Muscle of arm (tissue), 1 donor: ENCODE measurements at regions not wholly inside any gene's neighbourhood (a gene's known extent, or its start where the extent isn't known, plus 50 kb on each side); places are given as distances from the start of the nearest gene placed in this dataset.
A peak's percentile ranks its signal among the peaks of the same experiment; 100 is the strongest.
"Not testable (repeated sequence)": the region's sequence is repeated elsewhere in the genome, so short reads cannot be mapped to it uniquely, and the experiment has no call there.

Source experiments
- DNase-seq: peaks from one replicate; pipeline ENCODE4 v3.0.0-alpha.2; 2013

GRCh38 chr2:224261326-224261725 lies 140.6 kb downstream of the FAM124B start:
- no peak for DNase-seq

- peak; percentile 83 for DNase-seq
Measured at GRCh38 chr2:224260372-224261020, 141.4 kb downstream of the FAM124B start.

GRCh38 chr2:224259831-224260230 lies 142.1 kb downstream of the FAM124B start:
- DNase-seq = no peak

- no peak for DNase-seq
Measured at GRCh38 chr2:224258059-224258458, 143.8 kb downstream of the FAM124B start.

- no peak for DNase-seq
Measured at GRCh38 chr2:224257156-224257555, 144.8 kb downstream of the FAM124B start.

- no peak for DNase-seq
Measured at GRCh38 chr2:224253464-224253863, 148.4 kb downstream of the FAM124B start.

GRCh38 chr2:224252631-224253030 lies 149.3 kb downstream of the FAM124B start:
- no peak for DNase-seq

GRCh38 chr2:224248944-224249371 lies 152.9 kb downstream of the FAM124B start:
- DNase-seq = no peak

GRCh38 chr2:224242561-224242960 lies 159.3 kb downstream of the FAM124B start:
- DNase-seq = no peak

GRCh38 chr2:224241812-224242211 lies 160.1 kb downstream of the FAM124B start:
- no peak for DNase-seq

GRCh38 chr2:224241001-224241400 lies 160.9 kb downstream of the FAM124B start:
- DNase-seq = no peak

- DNase-seq = no peak
Measured at GRCh38 chr2:224223851-224224555, 177.9 kb downstream of the FAM124B start.

GRCh38 chr2:224222974-224223373 lies 178.9 kb downstream of the FAM124B start:
- DNase-seq = no peak

GRCh38 chr2:224222291-224222690 lies 179.6 kb downstream of the FAM124B start:
- no peak for DNase-seq

GRCh38 chr2:224221455-224221913 lies 180.4 kb downstream of the FAM124B start:
- no peak for DNase-seq

GRCh38 chr2:224220586-224221255 lies 181.2 kb downstream of the FAM124B start:
- DNase-seq = no peak

GRCh38 chr2:224219781-224220180 lies 180.7 kb upstream of the SERPINE2 start:
- DNase-seq = no peak

- DNase-seq = peak; percentile 64
Measured at GRCh38 chr2:224217962-224218347, 178.9 kb upstream of the SERPINE2 start.

- no peak for DNase-seq
Measured at GRCh38 chr2:224217233-224217961, 178.3 kb upstream of the SERPINE2 start.

GRCh38 chr2:224215611-224216010 lies 176.5 kb upstream of the SERPINE2 start:
- not testable (repeated sequence) for DNase-seq

GRCh38 chr2:224213396-224213795 lies 174.3 kb upstream of the SERPINE2 start:
- DNase-seq = no peak

GRCh38 chr2:224211791-224212190 lies 172.7 kb upstream of the SERPINE2 start:
- no peak for DNase-seq
